BJ (cell line): ENCODE measurements at regions not wholly inside any gene's neighbourhood (a gene's known extent, or its start where the extent isn't known, plus 50 kb on each side); places are given as distances from the start of the nearest gene placed in this dataset.

Experiments
- CTCF ChIA-PET: fragments of 350-600 bp; formaldehyde crosslinking; extraction: SDS; loops from one replicate; lab custom pipeline; 2021; ENCODE audit warnings: antibody characterized with exemption, inconsistent platforms; lab: Yijun Ruan, JAX
- POLR2A ChIA-PET: fragments of 300-600 bp; sonication (Branson Sonifier 250); formaldehyde crosslinking; extraction: SDS; loops from one replicate; lab custom pipeline; 2021; ENCODE audit warnings: antibody characterized with exemption; lab: Charles Lee
- DNase-seq: peaks from one replicate; pipeline ENCODE4 v3.0.0-alpha.2; 2011; ENCODE audit warnings: low read depth
- H3K27me3 ChIP-seq: 2 replicates; pipeline ENCODE4 v1.6.0; 2011; ENCODE audit warnings: low read length; ENCODE audit not compliant: control insufficient read depth, insufficient read depth
- H3K36me3 ChIP-seq: 2 replicates; pipeline ENCODE4 v1.5.1; 2011; ENCODE audit warnings: low read length; ENCODE audit not compliant: control insufficient read depth, insufficient read depth
- H3K4me3 ChIP-seq: 2 replicates; pipeline ENCODE4 v1.5.1; 2011; ENCODE audit warnings: low read depth, mild to moderate bottlenecking, control low read depth, low read length
- TF ChIP-seq, protein P1 (sequence below): IDR thresholded peaks from 2 replicates; pipeline ENCODE4 v1.5.1; 2011; ENCODE audit warnings: low read depth, mild to moderate bottlenecking, control low read depth, inconsistent platforms, low read length, moderate library complexity; ENCODE audit not compliant: insufficient read depth

- POLR2A ChIA-PET, result no interaction called here
- no peak for DNase-seq
- Histone ChIP-seq H3K36me3 (no peaks in the 10 kb centered on the region), H3K27me3 (peaks cover 1% of the 10 kb centered on the region), H3K4me3 (no peak overlapping the region)
- CTCF ChIA-PET, result no interaction called here
- TF ChIP-seq, protein P1, sequence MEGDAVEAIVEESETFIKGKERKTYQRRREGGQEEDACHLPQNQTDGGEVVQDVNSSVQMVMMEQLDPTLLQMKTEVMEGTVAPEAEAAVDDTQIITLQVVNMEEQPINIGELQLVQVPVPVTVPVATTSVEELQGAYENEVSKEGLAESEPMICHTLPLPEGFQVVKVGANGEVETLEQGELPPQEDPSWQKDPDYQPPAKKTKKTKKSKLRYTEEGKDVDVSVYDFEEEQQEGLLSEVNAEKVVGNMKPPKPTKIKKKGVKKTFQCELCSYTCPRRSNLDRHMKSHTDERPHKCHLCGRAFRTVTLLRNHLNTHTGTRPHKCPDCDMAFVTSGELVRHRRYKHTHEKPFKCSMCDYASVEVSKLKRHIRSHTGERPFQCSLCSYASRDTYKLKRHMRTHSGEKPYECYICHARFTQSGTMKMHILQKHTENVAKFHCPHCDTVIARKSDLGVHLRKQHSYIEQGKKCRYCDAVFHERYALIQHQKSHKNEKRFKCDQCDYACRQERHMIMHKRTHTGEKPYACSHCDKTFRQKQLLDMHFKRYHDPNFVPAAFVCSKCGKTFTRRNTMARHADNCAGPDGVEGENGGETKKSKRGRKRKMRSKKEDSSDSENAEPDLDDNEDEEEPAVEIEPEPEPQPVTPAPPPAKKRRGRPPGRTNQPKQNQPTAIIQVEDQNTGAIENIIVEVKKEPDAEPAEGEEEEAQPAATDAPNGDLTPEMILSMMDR, result no peak
Measured at GRCh38 chr22:22046370-22046769, 63.8 kb upstream of the TOP3B start.

GRCh38 chr22:22045571-22046335 is 63.2 kb upstream of the TOP3B start:
- Histone ChIP-seq H3K36me3 (no peaks in the 10 kb centered on the region), H3K27me3 (peaks cover 1% of the 10 kb centered on the region), H3K4me3 (no peak overlapping the region)
- ChIA-PET POLR2A (no interaction called here), CTCF (no interaction called here)
- DNase-seq, result no peak
- TF ChIP-seq, protein P1, result no peak

- CTCF ChIA-PET, result no interaction called here
- DNase-seq, result no peak
- no peak overlapping the region for H3K4me3 ChIP-seq
- TF ChIP-seq, protein P1, result no peak
- POLR2A ChIA-PET, result no interaction called here
- no peaks in the 10 kb centered on the region for H3K36me3 ChIP-seq
- peaks cover 4% of the 10 kb centered on the region for H3K27me3 ChIP-seq
Measured at GRCh38 chr22:22044153-22044552, 61.6 kb upstream of the TOP3B start.

DNA sequence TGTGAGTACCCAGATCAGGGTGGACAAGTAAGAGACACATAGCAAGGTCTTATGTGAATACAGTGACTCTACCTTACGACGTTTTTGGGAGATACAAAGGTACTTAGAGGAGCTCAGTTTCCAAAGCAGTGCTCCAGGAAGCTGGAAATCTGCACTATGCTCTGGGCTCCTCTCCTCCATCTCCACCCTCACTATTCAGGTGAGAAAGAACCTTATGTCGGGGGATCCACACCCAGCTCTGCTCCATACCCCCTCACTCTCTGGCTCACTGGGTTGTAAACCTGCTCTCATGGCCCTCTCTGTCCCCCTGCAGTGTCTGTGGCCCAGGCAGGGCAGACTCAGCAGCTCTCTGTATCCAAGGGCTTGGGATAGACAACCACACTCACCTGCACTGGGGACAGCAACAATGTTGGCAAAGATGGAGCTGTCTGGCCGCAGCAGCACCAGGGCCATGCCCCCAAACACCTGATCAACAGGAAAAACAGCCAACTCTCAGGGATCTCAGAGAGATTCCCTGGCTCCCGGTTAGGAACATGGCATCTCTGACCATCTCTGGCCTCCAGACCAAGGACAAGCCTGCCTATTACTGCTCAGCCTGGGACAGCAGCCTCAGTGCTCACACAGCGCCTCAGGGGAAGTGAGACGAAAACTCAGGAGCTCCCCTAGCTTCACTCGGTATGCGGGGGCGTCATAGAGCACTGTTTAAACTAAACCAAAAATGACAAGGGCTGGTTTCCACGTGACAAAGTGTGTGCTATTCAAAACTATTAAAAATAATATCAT is 60.9 kb upstream of the TOP3B start:
- CTCF ChIA-PET, result interaction anchor here (1.1 to 1.3 kb wide), 2 partner anchors 8 to 33 kb away, joined by 3 read pairs; no protein-coding TSS in a partner anchor
- POLR2A ChIA-PET, result interaction anchor here (0.5 kb wide), 1 partner anchor 8 kb away, joined by 4 read pairs; no protein-coding TSS in a partner anchor

More for the DNA sequence above, 60.9 kb upstream of the TOP3B start:
- H3K4me3 ChIP-seq, result no peak overlapping the region
- H3K36me3 ChIP-seq, result no peaks in the 10 kb centered on the region
- H3K27me3 ChIP-seq, result peaks cover 4% of the 10 kb centered on the region
- no peak for DNase-seq
- TF ChIP-seq, protein P1, result no peak
